Ishikawa (cell line): ENCODE measurements at regions not wholly inside any gene's neighbourhood (a gene's known extent, or its start where the extent isn't known, plus 50 kb on each side); places are given as distances from the start of the nearest gene placed in this dataset.

ENCODE experiments used
- EP300 ChIP-seq: IDR thresholded peaks from 2 replicates; pipeline ENCODE4 v1.6.1; 2012; ENCODE audit warnings: borderline replicate concordance
- NFIC ChIP-seq: IDR thresholded peaks from 2 replicates; pipeline ENCODE4 v1.6.1; 2012
- RAD21 ChIP-seq: IDR thresholded peaks from 2 replicates; pipeline ENCODE4 v1.6.1; 2012; ENCODE audit warnings: low read depth
- ZBTB7A ChIP-seq: IDR thresholded peaks from 2 replicates; pipeline ENCODE4 v1.6.1; 2012; ENCODE audit warnings: low read depth
- TF ChIP-seq, protein P1 (sequence below): IDR thresholded peaks from 2 replicates; pipeline ENCODE4 v1.6.1; 2012; ENCODE audit warnings: low read depth, mild to moderate bottlenecking

- TF ChIP-seq, protein P1, sequence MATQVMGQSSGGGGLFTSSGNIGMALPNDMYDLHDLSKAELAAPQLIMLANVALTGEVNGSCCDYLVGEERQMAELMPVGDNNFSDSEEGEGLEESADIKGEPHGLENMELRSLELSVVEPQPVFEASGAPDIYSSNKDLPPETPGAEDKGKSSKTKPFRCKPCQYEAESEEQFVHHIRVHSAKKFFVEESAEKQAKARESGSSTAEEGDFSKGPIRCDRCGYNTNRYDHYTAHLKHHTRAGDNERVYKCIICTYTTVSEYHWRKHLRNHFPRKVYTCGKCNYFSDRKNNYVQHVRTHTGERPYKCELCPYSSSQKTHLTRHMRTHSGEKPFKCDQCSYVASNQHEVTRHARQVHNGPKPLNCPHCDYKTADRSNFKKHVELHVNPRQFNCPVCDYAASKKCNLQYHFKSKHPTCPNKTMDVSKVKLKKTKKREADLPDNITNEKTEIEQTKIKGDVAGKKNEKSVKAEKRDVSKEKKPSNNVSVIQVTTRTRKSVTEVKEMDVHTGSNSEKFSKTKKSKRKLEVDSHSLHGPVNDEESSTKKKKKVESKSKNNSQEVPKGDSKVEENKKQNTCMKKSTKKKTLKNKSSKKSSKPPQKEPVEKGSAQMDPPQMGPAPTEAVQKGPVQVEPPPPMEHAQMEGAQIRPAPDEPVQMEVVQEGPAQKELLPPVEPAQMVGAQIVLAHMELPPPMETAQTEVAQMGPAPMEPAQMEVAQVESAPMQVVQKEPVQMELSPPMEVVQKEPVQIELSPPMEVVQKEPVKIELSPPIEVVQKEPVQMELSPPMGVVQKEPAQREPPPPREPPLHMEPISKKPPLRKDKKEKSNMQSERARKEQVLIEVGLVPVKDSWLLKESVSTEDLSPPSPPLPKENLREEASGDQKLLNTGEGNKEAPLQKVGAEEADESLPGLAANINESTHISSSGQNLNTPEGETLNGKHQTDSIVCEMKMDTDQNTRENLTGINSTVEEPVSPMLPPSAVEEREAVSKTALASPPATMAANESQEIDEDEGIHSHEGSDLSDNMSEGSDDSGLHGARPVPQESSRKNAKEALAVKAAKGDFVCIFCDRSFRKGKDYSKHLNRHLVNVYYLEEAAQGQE: no peak
- TF ChIP-seq ZBTB7A: no peak
- TF ChIP-seq NFIC: no peak
- no peak for TF ChIP-seq RAD21
- no peak for TF ChIP-seq EP300
Observed at GRCh38 chr5:61949679-61950435, 356.1 kb upstream of the KIF2A start.
